Neural cell (in vitro differentiated cells): ENCODE measurements at regions not wholly inside any gene's neighbourhood (a gene's known extent, or its start where the extent isn't known, plus 50 kb on each side); places are given as distances from the start of the nearest gene placed in this dataset.

ENCODE experiments used
- H2AFZ ChIP-seq: fragments of 200-600, 300-800 bp; sonication (generic), shearing (Covaris generic); 2 replicates; pipeline ENCODE4 v1.6.0; 2014; ENCODE audit warnings: low read depth, mild to moderate bottlenecking, antibody characterized with exemption, low read length, moderate library complexity
- H3F3A ChIP-seq: fragments of 200-600 bp; shearing (Covaris generic); 2 replicates; pipeline ENCODE4 v1.6.1; 2016; ENCODE audit warnings: mild to moderate bottlenecking, moderate library complexity, mixed read lengths, antibody characterized with exemption, low read length; ENCODE audit not compliant: insufficient read depth, poor library complexity, severe bottlenecking
- H3K27ac ChIP-seq: fragments of 200-600, 300-800 bp; sonication (generic), shearing (Covaris generic); 2 replicates; pipeline ENCODE4 v1.5.1; 2014; ENCODE audit warnings: mild to moderate bottlenecking, low read length, moderate library complexity
- H3K27me3 ChIP-seq: fragments of 300-800, 200-600 bp; sonication (generic), shearing (Covaris generic); 2 replicates; pipeline ENCODE4 v1.6.0; 2014; ENCODE audit warnings: mild to moderate bottlenecking, low read depth, low read length, moderate library complexity; ENCODE audit not compliant: insufficient read depth
- H3K36me3 ChIP-seq: fragments of 300-800, 200-600 bp; sonication (generic), shearing (Covaris generic); 2 replicates; pipeline ENCODE4 v1.5.1; 2014; ENCODE audit warnings: mild to moderate bottlenecking, antibody characterized with exemption, low read length, moderate library complexity; ENCODE audit not compliant: insufficient read depth
- H3K4me2 ChIP-seq: fragments of 300-800, 200-600 bp; sonication (generic), shearing (Covaris generic); 2 replicates; pipeline ENCODE4 v1.6.0; 2014; ENCODE audit warnings: mild to moderate bottlenecking, low read length
- H3K4me3 ChIP-seq: fragments of 300-800, 200-600 bp; sonication (generic), shearing (Covaris generic); 2 replicates; pipeline ENCODE4 v1.5.1; 2014; ENCODE audit warnings: mild to moderate bottlenecking, low read length, moderate library complexity
- H3K79me2 ChIP-seq: fragments of 200-600 bp; shearing (Covaris generic); replicated peaks from 2 replicates; pipeline ENCODE4 v1.6.0; 2014; ENCODE audit warnings: mild to moderate bottlenecking, low read length, moderate library complexity; ENCODE audit not compliant: insufficient read depth
- H3K9ac ChIP-seq: fragments of 300-800, 200-600 bp; sonication (generic), shearing (Covaris generic); 2 replicates; pipeline ENCODE4 v1.6.1; 2016; ENCODE audit warnings: mild to moderate bottlenecking, low read length, mixed read lengths
- H3K9me2 ChIP-seq: fragments of 200-600 bp; shearing (Covaris generic); 2 replicates; pipeline ENCODE4 v1.6.1; 2016; ENCODE audit warnings: mild to moderate bottlenecking, low read length, mixed read lengths; ENCODE audit not compliant: insufficient read depth
- H3K9me3 ChIP-seq: fragments of 200-600, 300-800 bp; sonication (generic), shearing (Covaris generic); 2 replicates; pipeline ENCODE4 v1.6.1; 2016; ENCODE audit warnings: mild to moderate bottlenecking, mixed run types, low read length, moderate library complexity, mixed read lengths
- H4K20me1 ChIP-seq: fragments of 200-600 bp; shearing (Covaris generic); 2 replicates; pipeline ENCODE4 v1.6.1; 2016; ENCODE audit warnings: mild to moderate bottlenecking, mixed run types; ENCODE audit not compliant: insufficient read depth
- EZH2 ChIP-seq: fragments of 200-600, 300-800 bp; shearing (Covaris generic), sonication (generic); IDR thresholded peaks from 2 replicates; pipeline ENCODE4 v1.6.1; 2014; ENCODE audit warnings: antibody characterized with exemption, low read length, borderline replicate concordance, mild to moderate bottlenecking; ENCODE audit not compliant: insufficient read depth, poor library complexity, severe bottlenecking
- MXI1 ChIP-seq: fragments of 450-650 bp; conservative IDR thresholded peaks from 2 replicates; pipeline ENCODE4 v1.6.1; 2014; ENCODE audit warnings: antibody characterized with exemption, mild to moderate bottlenecking; ENCODE audit not compliant: poor library complexity, severe bottlenecking
- POLR2AphosphoS5 ChIP-seq: IDR thresholded peaks from 2 replicates; pipeline ENCODE4 v1.6.1; 2012
- RAD21 ChIP-seq: fragments of 450-650 bp; conservative IDR thresholded peaks from 2 replicates; pipeline ENCODE4 v1.6.1; 2014; ENCODE audit warnings: antibody characterized with exemption, mild to moderate bottlenecking, moderate library complexity
- SMC3 ChIP-seq: fragments of 450-650 bp; conservative IDR thresholded peaks from 2 replicates; pipeline ENCODE4 v1.6.1; 2014; ENCODE audit warnings: antibody characterized with exemption, mild to moderate bottlenecking, moderate library complexity; ENCODE audit not compliant: poor library complexity
- TF ChIP-seq, protein P1 (sequence below): IDR thresholded peaks from 2 replicates; pipeline ENCODE4 v1.6.1; 2012; ENCODE audit warnings: borderline replicate concordance
- TF ChIP-seq, protein P2 (sequence below): fragments of 450-650 bp; IDR thresholded peaks from 2 replicates; pipeline ENCODE4 v1.5.1; 2014; ENCODE audit warnings: antibody characterized with exemption, mild to moderate bottlenecking, moderate library complexity; ENCODE audit not compliant: poor library complexity, severe bottlenecking

DNA sequence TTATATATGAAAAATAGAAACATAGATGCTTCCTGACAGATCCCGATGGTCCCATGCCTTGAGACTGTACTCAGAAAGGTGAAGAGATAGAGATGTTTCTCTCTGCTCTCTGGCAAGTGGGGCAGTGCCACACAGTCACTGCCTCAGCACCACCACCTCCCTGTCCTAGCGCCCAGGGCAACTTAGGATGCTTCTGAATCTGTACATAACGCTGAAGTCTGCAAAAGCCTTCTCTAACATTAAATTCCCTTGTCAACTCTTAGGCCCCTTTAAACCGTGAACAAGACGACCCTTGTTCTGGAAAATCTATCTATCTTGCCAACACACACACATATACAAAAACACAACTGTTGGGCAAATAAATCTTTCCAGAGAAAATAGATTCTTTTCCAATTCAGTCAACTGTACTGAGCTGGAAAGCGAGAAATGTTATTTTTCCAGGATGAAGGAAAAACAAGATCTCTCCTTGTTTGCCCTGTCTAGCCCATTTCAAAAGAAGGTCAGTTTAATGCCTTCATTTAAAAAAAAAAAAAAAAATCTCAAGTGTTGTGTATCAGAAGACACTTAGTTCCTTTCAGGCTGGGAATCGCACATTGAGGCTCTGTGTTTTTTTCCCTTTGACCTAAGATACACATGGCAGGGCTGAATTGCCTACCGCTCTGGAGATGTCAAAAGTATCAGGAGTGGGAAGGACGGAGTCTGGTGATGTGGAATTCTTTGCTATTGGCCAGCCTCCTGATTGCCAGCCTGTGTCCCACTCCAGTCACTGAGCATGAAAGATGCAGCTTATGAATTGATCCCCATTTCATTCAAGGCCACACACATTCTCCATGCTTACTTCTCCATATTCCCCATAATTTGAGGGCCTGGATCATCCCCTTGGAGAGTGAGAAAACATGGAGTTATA lies 241.4 kb downstream of the LACC1 start:
- H2AFZ ChIP-seq = no peak overlapping the region
- no peaks in the 10 kb centered on the region for H3K9me2 ChIP-seq
- H4K20me1 ChIP-seq = no peaks in the 10 kb centered on the region
- H3K4me2 ChIP-seq = no peak overlapping the region
- no peaks in the 10 kb centered on the region for H3K79me2 ChIP-seq
- H3K9me3 ChIP-seq = no peaks in the 10 kb centered on the region
- H3K4me3 ChIP-seq = no peak overlapping the region
- no peak overlapping the region for H3K9ac ChIP-seq
- H3K27me3 ChIP-seq = no peaks in the 10 kb centered on the region
- TF ChIP-seq EZH2 (no peak), RAD21 (no peak)
- no peaks in the 10 kb centered on the region for H3F3A ChIP-seq
- no peak overlapping the region for H3K27ac ChIP-seq
- H3K36me3 ChIP-seq = no peaks in the 10 kb centered on the region

DNA sequence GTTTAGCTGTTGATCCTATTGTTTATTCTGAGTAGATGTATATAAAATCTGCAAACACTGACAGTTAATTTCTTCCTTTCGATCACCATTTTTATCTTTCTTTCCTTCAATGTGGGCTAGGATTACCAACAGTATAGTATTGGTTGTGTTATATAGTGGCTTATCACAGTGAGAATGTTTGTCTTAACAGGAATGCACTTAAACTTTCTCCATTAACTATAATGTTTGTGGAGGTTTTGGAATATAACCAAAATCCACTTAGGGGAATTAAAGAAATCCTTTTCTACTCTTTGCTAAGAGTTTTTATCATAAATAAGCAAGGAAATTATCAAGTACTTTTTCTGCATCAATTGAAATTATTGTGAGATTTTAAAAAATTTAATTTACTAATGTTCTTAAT lies 244.6 kb downstream of the LACC1 start:
- Histone ChIP-seq H3K27me3 (no peaks in the 10 kb centered on the region), H4K20me1 (no peaks in the 10 kb centered on the region), H3K27ac (no peak overlapping the region), H3K36me3 (no peaks in the 10 kb centered on the region), H3K9me3 (no peaks in the 10 kb centered on the region), H3K9ac (no peak overlapping the region), H3K9me2 (no peaks in the 10 kb centered on the region), H3K4me2 (no peak overlapping the region), H2AFZ (no peak overlapping the region), H3K79me2 (no peaks in the 10 kb centered on the region), H3K4me3 (no peak overlapping the region), H3F3A (no peaks in the 10 kb centered on the region)
- no peak for TF ChIP-seq SMC3
- TF ChIP-seq, protein P1, sequence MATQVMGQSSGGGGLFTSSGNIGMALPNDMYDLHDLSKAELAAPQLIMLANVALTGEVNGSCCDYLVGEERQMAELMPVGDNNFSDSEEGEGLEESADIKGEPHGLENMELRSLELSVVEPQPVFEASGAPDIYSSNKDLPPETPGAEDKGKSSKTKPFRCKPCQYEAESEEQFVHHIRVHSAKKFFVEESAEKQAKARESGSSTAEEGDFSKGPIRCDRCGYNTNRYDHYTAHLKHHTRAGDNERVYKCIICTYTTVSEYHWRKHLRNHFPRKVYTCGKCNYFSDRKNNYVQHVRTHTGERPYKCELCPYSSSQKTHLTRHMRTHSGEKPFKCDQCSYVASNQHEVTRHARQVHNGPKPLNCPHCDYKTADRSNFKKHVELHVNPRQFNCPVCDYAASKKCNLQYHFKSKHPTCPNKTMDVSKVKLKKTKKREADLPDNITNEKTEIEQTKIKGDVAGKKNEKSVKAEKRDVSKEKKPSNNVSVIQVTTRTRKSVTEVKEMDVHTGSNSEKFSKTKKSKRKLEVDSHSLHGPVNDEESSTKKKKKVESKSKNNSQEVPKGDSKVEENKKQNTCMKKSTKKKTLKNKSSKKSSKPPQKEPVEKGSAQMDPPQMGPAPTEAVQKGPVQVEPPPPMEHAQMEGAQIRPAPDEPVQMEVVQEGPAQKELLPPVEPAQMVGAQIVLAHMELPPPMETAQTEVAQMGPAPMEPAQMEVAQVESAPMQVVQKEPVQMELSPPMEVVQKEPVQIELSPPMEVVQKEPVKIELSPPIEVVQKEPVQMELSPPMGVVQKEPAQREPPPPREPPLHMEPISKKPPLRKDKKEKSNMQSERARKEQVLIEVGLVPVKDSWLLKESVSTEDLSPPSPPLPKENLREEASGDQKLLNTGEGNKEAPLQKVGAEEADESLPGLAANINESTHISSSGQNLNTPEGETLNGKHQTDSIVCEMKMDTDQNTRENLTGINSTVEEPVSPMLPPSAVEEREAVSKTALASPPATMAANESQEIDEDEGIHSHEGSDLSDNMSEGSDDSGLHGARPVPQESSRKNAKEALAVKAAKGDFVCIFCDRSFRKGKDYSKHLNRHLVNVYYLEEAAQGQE = no peak
- TF ChIP-seq MXI1 = no peak
- TF ChIP-seq POLR2AphosphoS5 = no peak
- TF ChIP-seq EZH2 = no peak

DNA sequence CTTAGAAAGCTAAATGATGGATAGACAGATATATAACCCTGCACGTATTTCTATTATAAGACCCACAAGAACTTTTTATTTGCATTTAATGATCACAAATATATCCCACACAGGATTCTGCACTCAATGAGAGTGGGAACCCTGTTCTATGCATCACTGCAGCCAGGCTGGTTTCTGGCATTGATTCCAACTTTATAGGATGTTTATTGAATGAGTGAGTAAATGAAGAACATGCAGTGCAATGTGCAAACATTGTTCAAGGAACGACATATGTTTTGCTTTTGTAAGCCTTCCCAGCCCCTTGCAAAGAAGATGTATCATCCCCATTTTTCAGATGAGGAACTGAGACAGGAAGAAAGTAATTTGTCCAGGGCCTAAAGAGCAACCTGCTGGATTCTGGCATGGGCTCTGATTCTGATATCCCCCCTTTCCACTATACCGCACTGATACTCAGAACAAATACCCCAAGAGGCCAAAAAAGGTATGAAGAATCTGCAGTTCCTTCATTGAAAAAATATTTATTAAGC lies 246.3 kb downstream of the LACC1 start:
- H3K9ac ChIP-seq = no peak overlapping the region
- H3F3A ChIP-seq = no peaks in the 10 kb centered on the region
- no peak overlapping the region for H3K27ac ChIP-seq
- TF ChIP-seq RAD21 = no peak
- TF ChIP-seq, protein P1 = no peak
- TF ChIP-seq, protein P2, sequence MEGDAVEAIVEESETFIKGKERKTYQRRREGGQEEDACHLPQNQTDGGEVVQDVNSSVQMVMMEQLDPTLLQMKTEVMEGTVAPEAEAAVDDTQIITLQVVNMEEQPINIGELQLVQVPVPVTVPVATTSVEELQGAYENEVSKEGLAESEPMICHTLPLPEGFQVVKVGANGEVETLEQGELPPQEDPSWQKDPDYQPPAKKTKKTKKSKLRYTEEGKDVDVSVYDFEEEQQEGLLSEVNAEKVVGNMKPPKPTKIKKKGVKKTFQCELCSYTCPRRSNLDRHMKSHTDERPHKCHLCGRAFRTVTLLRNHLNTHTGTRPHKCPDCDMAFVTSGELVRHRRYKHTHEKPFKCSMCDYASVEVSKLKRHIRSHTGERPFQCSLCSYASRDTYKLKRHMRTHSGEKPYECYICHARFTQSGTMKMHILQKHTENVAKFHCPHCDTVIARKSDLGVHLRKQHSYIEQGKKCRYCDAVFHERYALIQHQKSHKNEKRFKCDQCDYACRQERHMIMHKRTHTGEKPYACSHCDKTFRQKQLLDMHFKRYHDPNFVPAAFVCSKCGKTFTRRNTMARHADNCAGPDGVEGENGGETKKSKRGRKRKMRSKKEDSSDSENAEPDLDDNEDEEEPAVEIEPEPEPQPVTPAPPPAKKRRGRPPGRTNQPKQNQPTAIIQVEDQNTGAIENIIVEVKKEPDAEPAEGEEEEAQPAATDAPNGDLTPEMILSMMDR = no peak
- no peak for TF ChIP-seq POLR2AphosphoS5
- H3K9me2 ChIP-seq = no peaks in the 10 kb centered on the region
- H3K9me3 ChIP-seq = no peaks in the 10 kb centered on the region
- H3K79me2 ChIP-seq = no peaks in the 10 kb centered on the region
- no peaks in the 10 kb centered on the region for H4K20me1 ChIP-seq
- no peak overlapping the region for H2AFZ ChIP-seq
- H3K36me3 ChIP-seq = no peaks in the 10 kb centered on the region
- no peaks in the 10 kb centered on the region for H3K27me3 ChIP-seq
- no peak overlapping the region for H3K4me3 ChIP-seq
- H3K4me2 ChIP-seq = no peak overlapping the region
